Prostate gland (tissue), 2 donors: ENCODE measurements at regions not wholly inside any gene's neighbourhood (a gene's known extent, or its start where the extent isn't known, plus 50 kb on each side); places are given as distances from the start of the nearest gene placed in this dataset.
"Not testable (repeated sequence)": the region's sequence is repeated elsewhere in the genome, so short reads cannot be mapped to it uniquely, and the experiment has no call there.

Source experiments
- DNase-seq: peaks from one replicate; pipeline ENCODE4 v3.0.0-alpha.2; 2019; ENCODE audit warnings: low spot score
- H3K27ac ChIP-seq, 2 donors: fragments of 200-600 bp; sonication (generic); 2 replicates each; pipeline ENCODE4 v1.5.1; 2017 to 2019
- H3K27me3 ChIP-seq: fragments of 200-600 bp; sonication (generic); replicated peaks from 2 replicates; pipeline ENCODE4 v1.5.1; 2019; ENCODE audit not compliant: insufficient read depth
- H3K36me3 ChIP-seq, 2 donors: fragments of 200-600 bp; sonication (generic); 1 replicate in 1 of 2; 2 replicates in 1 of 2; pipeline versions ENCODE4 v1.5.1 to v1.8.1; 2017 to 2019
- H3K4me1 ChIP-seq: fragments of 200-600 bp; sonication (generic); replicated peaks from 2 replicates; pipeline ENCODE4 v1.5.1; 2019
- H3K4me3 ChIP-seq, 2 donors: fragments of 200-600 bp; sonication (generic); 2 replicates each; pipeline ENCODE4 v1.5.1; 2017 to 2019
- H3K9me3 ChIP-seq: fragments of 200-600 bp; sonication (generic); 2 replicates; pipeline ENCODE4 v1.5.1; 2017
- POLR2A ChIP-seq: fragments of 450-650 bp; IDR thresholded peaks from one replicate; pipeline ENCODE4 v1.6.1; 2016; ENCODE audit warnings: antibody characterized with exemption, mild to moderate bottlenecking
- POLR2AphosphoS5 ChIP-seq: sonication (generic); formaldehyde crosslinking; IDR thresholded peaks from one replicate; pipeline ENCODE4 v1.6.1; 2017; ENCODE audit warnings: antibody characterized with exemption
- WGBS: methylation state at CpG from one replicate; pipeline ENCODE4 v1.1.5; 2018; 5-methylcytosine and 5-hydroxymethylcytosine counted together
- intact Hi-C: fragments of 100-400 bp; cut with DNase I; formaldehyde crosslinking; loops from one replicate; pipeline ENCODE4 v1.14.2; 2022
- TF ChIP-seq, protein P1 (sequence below), 4 experiments: fragments of 200-600 bp in 2 of 4; fragments of 450-650 bp in 2 of 4; sonication (generic) in 2 of 4; IDR thresholded peaks; 1 replicate in 3 of 4; 2 replicates in 1 of 4; pipeline ENCODE4 v1.5.1; 2016 to 2019; ENCODE audit warnings: antibody characterized with exemption in 4 of 4, mild to moderate bottlenecking in 2 of 4, moderate library complexity in 2 of 4

- no peak overlapping the region for H3K27ac ChIP-seq
- TF ChIP-seq POLR2AphosphoS5, result no peak
- no peak for TF ChIP-seq POLR2A
- TF ChIP-seq, protein P1, sequence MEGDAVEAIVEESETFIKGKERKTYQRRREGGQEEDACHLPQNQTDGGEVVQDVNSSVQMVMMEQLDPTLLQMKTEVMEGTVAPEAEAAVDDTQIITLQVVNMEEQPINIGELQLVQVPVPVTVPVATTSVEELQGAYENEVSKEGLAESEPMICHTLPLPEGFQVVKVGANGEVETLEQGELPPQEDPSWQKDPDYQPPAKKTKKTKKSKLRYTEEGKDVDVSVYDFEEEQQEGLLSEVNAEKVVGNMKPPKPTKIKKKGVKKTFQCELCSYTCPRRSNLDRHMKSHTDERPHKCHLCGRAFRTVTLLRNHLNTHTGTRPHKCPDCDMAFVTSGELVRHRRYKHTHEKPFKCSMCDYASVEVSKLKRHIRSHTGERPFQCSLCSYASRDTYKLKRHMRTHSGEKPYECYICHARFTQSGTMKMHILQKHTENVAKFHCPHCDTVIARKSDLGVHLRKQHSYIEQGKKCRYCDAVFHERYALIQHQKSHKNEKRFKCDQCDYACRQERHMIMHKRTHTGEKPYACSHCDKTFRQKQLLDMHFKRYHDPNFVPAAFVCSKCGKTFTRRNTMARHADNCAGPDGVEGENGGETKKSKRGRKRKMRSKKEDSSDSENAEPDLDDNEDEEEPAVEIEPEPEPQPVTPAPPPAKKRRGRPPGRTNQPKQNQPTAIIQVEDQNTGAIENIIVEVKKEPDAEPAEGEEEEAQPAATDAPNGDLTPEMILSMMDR (IDR thresholded peaks at IDR 0.05), result no peak
- no peak for DNase-seq
- H3K36me3 ChIP-seq, result no peaks in the 10 kb centered on the region
- H3K9me3 ChIP-seq, result no peaks in the 10 kb centered on the region
- 63% methylated on average over 8 of the region's 8 CpGs for WGBS
- H3K27me3 ChIP-seq, result no peaks in the 10 kb centered on the region
- intact Hi-C loops, result no loop called here
- H3K4me3 ChIP-seq, result no peak overlapping the region
- no peaks in the 10 kb centered on the region for H3K4me1 ChIP-seq
These were observed 297.9 kb upstream of the SFSWAP start for GRCh38 chr12:131413006-131413405.

- no peak overlapping the region for H3K27ac ChIP-seq
These were observed 297.4 kb upstream of the SFSWAP start for GRCh38 chr12:131413471-131413870.

DNA sequence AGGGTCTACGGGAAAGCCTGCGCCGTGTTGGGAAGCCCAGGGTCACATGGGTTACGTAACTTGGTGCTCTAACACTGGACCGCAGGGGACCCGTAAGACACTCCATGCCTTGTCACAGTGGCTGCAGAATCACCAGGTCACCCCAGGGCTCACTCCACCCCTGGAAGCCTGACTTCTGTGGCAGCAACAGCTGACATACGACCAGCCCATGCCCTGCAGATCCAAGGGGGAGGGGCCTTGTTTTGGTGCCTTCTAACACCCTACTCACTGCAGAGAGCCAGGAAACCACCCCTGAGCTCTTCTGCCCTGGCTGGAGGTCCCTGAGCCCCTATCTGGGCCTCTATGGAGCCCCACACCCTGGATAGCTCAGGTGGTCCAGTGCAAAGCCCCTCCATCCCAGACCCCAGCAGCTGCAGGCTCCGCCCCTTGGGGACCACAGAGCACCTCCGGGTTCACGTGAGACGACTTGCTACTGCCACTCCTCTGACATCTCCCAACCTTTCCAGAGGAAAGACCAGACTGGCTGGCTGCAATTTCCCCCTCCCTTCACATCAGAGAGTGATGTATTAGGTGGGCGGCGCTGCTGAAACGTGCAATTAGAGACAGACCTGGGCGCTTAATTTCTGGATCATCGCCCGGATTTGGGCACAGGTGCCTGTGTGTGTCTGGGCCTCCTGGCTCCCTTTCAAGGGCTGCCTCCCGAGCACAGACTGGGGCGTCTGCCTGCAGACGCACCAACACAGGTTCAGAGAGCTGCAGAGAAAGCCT lies 296.6 kb upstream of the SFSWAP start:
- H3K27me3 ChIP-seq, DNase-seq, H3K9me3 ChIP-seq: not testable (repeated sequence)

More at GRCh38 chr12:131413471-131413870, 297.4 kb upstream of the SFSWAP start:
- WGBS, result 83% methylated on average over 12 of the region's 12 CpGs
- intact Hi-C loops, result no loop called here
- H3K4me1 ChIP-seq, result no peaks in the 10 kb centered on the region
- H3K4me3 ChIP-seq, result no peak overlapping the region
- H3K9me3 ChIP-seq, result no peaks in the 10 kb centered on the region
- H3K36me3 ChIP-seq, result no peaks in the 10 kb centered on the region
- no peak for DNase-seq
- no peak for TF ChIP-seq POLR2AphosphoS5
- TF ChIP-seq, protein P1 (IDR thresholded peaks at IDR 0.05), result no peak
- no peak for TF ChIP-seq POLR2A
- no peaks in the 10 kb centered on the region for H3K27me3 ChIP-seq

DNA sequence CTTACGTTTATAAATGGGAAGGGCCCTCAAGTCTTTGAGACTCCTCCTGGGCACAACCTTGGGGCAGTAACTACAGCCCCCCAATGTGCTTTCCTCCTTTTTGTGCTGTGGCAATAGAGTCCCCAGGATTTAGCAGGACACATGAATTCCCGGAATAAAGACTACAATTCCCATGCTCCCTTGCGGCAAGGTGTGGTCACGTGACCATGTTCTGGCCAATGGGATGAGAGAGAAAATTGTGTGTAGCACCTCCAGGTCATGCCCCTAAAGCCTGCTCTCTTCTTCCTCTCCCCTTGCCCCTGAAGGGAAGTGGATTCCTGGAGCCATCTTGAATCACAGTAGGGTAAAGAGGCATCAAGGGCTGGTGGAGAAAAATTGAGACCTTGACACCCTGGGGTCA lies 295.1 kb upstream of the SFSWAP start:
- no peaks in the 10 kb centered on the region for H3K36me3 ChIP-seq
- no peak overlapping the region for H3K4me3 ChIP-seq
- TF ChIP-seq, protein P1 (IDR thresholded peaks at IDR 0.05), result no peak
- TF ChIP-seq POLR2AphosphoS5, result no peak
- no peak for TF ChIP-seq POLR2A
- intact Hi-C loops, result no loop called here
- no peaks in the 10 kb centered on the region for H3K4me1 ChIP-seq
- H3K9me3 ChIP-seq, result no peaks in the 10 kb centered on the region
- DNase-seq, result no peak
- 89% methylated on average over 4 of the region's 4 CpGs for WGBS
- no peaks in the 10 kb centered on the region for H3K27me3 ChIP-seq
- no peak overlapping the region for H3K27ac ChIP-seq

More for the DNA sequence above, 296.6 kb upstream of the SFSWAP start:
- H3K27ac ChIP-seq, H3K36me3 ChIP-seq, H3K4me3 ChIP-seq, intact Hi-C loops, H3K4me1 ChIP-seq: not testable (repeated sequence)
- WGBS, result 20% methylated on average over 4 of the region's 20 CpGs

GRCh38 chr12:131418121-131418520 lies 292.8 kb upstream of the SFSWAP start:
- Histone ChIP-seq H3K4me3 (no peak overlapping the region), H3K9me3 (no peaks in the 10 kb centered on the region), H3K36me3 (no peaks in the 10 kb centered on the region), H3K27me3 (no peaks in the 10 kb centered on the region), H3K4me1 (no peaks in the 10 kb centered on the region), H3K27ac (no peak overlapping the region)
- intact Hi-C loops, result no loop called here
- 76% methylated on average over 8 of the region's 8 CpGs for WGBS
- TF ChIP-seq POLR2AphosphoS5 (no peak), POLR2A (no peak)
- TF ChIP-seq, protein P1 (IDR thresholded peaks at IDR 0.05), result no peak
- no peak for DNase-seq
